Tibial nerve (tissue), 4 donors: ENCODE measurements at regions not wholly inside any gene's neighbourhood (a gene's known extent, or its start where the extent isn't known, plus 50 kb on each side); places are given as distances from the start of the nearest gene placed in this dataset.

ENCODE experiments used
- DNase-seq, 2 donors: peaks; one replicate each; pipeline ENCODE4 v3.0.0-alpha.2; 2019; ENCODE audit warnings: low spot score in 2 of 2
- H3K27ac ChIP-seq, 4 donors: fragments of 200-600 bp; sonication (generic) in 3 of 4; one replicate each; pipeline ENCODE4 v1.5.1; 2017 to 2019; ENCODE audit warnings: mild to moderate bottlenecking in 1 of 4
- H3K27me3 ChIP-seq, 2 donors: fragments of 200-600 bp; sonication (generic) in 1 of 2; one replicate each; pipeline versions ENCODE4 v1.5.1 to v1.6.0; 2017 to 2019
- H3K36me3 ChIP-seq, 3 donors: fragments of 200-600 bp; sonication (generic); one replicate each; pipeline ENCODE4 v1.5.1; 2018 to 2019
- H3K4me1 ChIP-seq, 4 donors: fragments of 200-600 bp; sonication (generic) in 3 of 4; one replicate each; pipeline ENCODE4 v1.5.1; 2017 to 2019
- H3K4me3 ChIP-seq, 4 donors: fragments of 200-600 bp; sonication (generic) in 3 of 4; one replicate each; pipeline ENCODE4 v1.5.1; 2017 to 2019; ENCODE audit warnings: mild to moderate bottlenecking in 1 of 4, moderate library complexity in 1 of 4
- H3K9me3 ChIP-seq, 4 donors: fragments of 200-600 bp; sonication (generic) in 3 of 4; one replicate each; pipeline ENCODE4 v1.5.1; 2017 to 2019
- CTCF ChIP-seq, 5 experiments: fragments of 200-600 bp in 3 of 5; fragments of 450-650 bp in 2 of 5; sonication (generic) in 3 of 5; IDR thresholded peaks; one replicate each; pipeline ENCODE4 v1.5.1; 2016 to 2019; ENCODE audit warnings: antibody characterized with exemption in 5 of 5, mild to moderate bottlenecking in 3 of 5, moderate library complexity in 2 of 5
- EP300 ChIP-seq, 2 donors: sonication (generic); formaldehyde crosslinking; IDR thresholded peaks; one replicate each; pipeline ENCODE4 v1.6.1; 2017; ENCODE audit warnings: antibody characterized with exemption in 2 of 2, mild to moderate bottlenecking in 1 of 2
- POLR2A ChIP-seq, 2 donors: fragments of 450-650 bp; IDR thresholded peaks; one replicate each; pipeline ENCODE4 v1.6.1; 2017; ENCODE audit warnings: antibody characterized with exemption in 2 of 2, mild to moderate bottlenecking in 2 of 2, moderate library complexity in 2 of 2
- WGBS, 2 donors: methylation state at CpG; one replicate each; pipeline ENCODE4 v1.1.5; 2018; 5-methylcytosine and 5-hydroxymethylcytosine counted together

GRCh38 chr14:27098451-27098850 is 500.6 kb upstream of the NOVA1 start:
- 37 to 44% methylated on average over 3 of the region's 3 CpGs for WGBS, 2 donors
- H3K27me3 ChIP-seq, result no peaks in the 10 kb centered on the region
- H3K9me3 ChIP-seq, result no peaks in the 10 kb centered on the region
- H3K36me3 ChIP-seq, result no peaks in the 10 kb centered on the region
- H3K27ac ChIP-seq, result no peak overlapping the region
- no peak overlapping the region for H3K4me3 ChIP-seq
- TF ChIP-seq POLR2A (IDR thresholded peaks at IDR 0.05) (no peak), CTCF (IDR thresholded peaks at IDR 0.05) (no peak), EP300 (IDR thresholded peaks at IDR 0.05) (no peak)
- H3K4me1 ChIP-seq, result no peaks in the 10 kb centered on the region
- no peak for DNase-seq

DNA sequence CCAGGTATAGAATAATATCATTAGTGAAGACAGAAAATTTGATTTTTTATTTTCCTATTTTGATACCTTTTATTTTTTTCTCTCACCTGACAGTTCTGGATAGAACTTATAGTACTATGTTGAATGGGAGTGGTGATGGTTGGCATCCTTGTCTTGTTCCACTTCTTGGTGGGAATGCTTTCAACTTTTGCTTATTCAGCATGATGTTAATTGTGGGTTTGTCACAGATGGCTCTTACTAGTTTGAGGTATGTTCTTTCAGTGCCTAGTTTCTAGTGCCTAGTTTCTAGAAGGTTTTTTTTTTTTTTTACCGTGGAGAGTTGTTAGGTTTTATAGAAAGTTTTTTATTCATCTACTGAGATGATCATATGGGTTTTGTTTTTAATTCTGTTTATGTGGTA is 516.3 kb upstream of the NOVA1 start:
- 0 to 2% methylated on average over 1 of the region's 1 CpG for WGBS, 2 donors
- DNase-seq, result no peak
- H3K9me3 ChIP-seq, result no peaks in the 10 kb centered on the region

GRCh38 chr14:27123162-27123561 is 525.3 kb upstream of the NOVA1 start:
- no peak overlapping the region for H3K4me3 ChIP-seq
- H3K27me3 ChIP-seq, result no peaks in the 10 kb centered on the region
- H3K27ac ChIP-seq, result no peak overlapping the region
- WGBS, 2 donors, result 85 to 89% methylated on average over 4 of the region's 4 CpGs
- no peaks in the 10 kb centered on the region for H3K36me3 ChIP-seq
- DNase-seq, result no peak
- peaks cover 0 to 14% (median 0%) of the 10 kb centered on the region in 4 donors for H3K9me3 ChIP-seq
- H3K4me1 ChIP-seq, result no peaks in the 10 kb centered on the region
- no peak for TF ChIP-seq POLR2A (IDR thresholded peaks at IDR 0.05)
- no peak for TF ChIP-seq CTCF (IDR thresholded peaks at IDR 0.05)
- TF ChIP-seq EP300 (IDR thresholded peaks at IDR 0.05), result no peak

More for the DNA sequence above, 516.3 kb upstream of the NOVA1 start:
- Histone ChIP-seq H3K36me3 (no peaks in the 10 kb centered on the region), H3K4me3 (no peak overlapping the region), H3K27me3 (no peaks in the 10 kb centered on the region), H3K4me1 (no peaks in the 10 kb centered on the region), H3K27ac (no peak overlapping the region)
- TF ChIP-seq EP300 (IDR thresholded peaks at IDR 0.05) (no peak), POLR2A (IDR thresholded peaks at IDR 0.05) (no peak), CTCF (IDR thresholded peaks at IDR 0.05) (no peak)

DNA sequence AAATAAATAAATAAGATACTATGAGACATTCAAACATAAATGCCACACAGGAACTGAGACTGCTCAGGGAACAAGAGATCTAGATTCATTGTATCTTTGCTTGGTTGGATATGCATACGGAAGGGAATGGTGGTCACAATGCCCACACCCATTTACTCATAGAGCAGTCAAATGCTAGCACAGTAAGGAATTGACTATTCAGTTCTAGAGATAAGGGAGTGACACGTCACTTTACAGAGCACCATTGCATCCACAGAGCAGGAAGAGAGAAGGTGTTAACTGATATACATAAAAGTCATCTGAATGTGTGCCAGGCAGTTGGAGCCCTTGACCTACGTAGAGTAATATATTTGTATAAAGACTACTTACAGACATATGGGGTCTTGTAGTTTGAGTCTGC is 530.0 kb upstream of the NOVA1 start:
- TF ChIP-seq POLR2A (IDR thresholded peaks at IDR 0.05) (no peak), EP300 (IDR thresholded peaks at IDR 0.05) (no peak), CTCF (IDR thresholded peaks at IDR 0.05) (no peak)
- Histone ChIP-seq H3K9me3 (peaks cover 0 to 4% (median 0%) of the 10 kb centered on the region in 4 donors), H3K27me3 (no peaks in the 10 kb centered on the region), H3K4me1 (no peaks in the 10 kb centered on the region), H3K36me3 (no peaks in the 10 kb centered on the region), H3K4me3 (no peak overlapping the region), H3K27ac (no peak overlapping the region)
- DNase-seq, result no peak
- 78 to 85% methylated on average over 3 of the region's 3 CpGs for WGBS, 2 donors

DNA sequence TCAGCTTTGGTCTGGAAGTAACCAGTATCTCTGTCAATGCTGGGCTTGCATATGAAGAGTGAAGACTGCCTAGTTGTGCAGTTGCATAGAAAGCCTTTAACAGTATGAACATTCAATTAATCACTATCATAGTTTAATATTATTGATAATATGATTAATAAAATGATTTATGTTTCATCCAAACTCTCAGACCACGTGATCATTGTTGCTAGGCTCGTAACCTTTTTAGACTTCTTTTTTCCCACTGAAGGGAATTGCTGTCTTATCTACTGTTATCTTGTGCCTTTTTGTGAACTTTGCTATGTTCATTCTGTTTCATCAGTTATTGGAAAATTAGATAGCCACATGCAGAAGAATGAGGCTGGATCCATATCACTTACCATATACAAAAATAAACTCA is 536.4 kb upstream of the NOVA1 start:
- TF ChIP-seq POLR2A (IDR thresholded peaks at IDR 0.05) (no peak), CTCF (IDR thresholded peaks at IDR 0.05) (no peak), EP300 (IDR thresholded peaks at IDR 0.05) (no peak)
- H3K36me3 ChIP-seq, result no peaks in the 10 kb centered on the region
- H3K4me3 ChIP-seq, result no peak overlapping the region
- no peaks in the 10 kb centered on the region for H3K9me3 ChIP-seq
- H3K27ac ChIP-seq, result no peak overlapping the region
- WGBS, 2 donors, result 87 to 89% methylated on average over 2 of the region's 2 CpGs
- no peak for DNase-seq
- H3K4me1 ChIP-seq, result no peaks in the 10 kb centered on the region
- H3K27me3 ChIP-seq, result no peaks in the 10 kb centered on the region
